BE2C (cell line): ENCODE measurements at regions not wholly inside any gene's neighbourhood (a gene's known extent, or its start where the extent isn't known, plus 50 kb on each side); places are given as distances from the start of the nearest gene placed in this dataset.
"Not testable (repeated sequence)": the region's sequence is repeated elsewhere in the genome, so short reads cannot be mapped to it uniquely, and the experiment has no call there.

Source experiments
- DNase-seq: peaks from one replicate; pipeline ENCODE4 v3.0.0-alpha.2; 2020
- H3K27me3 ChIP-seq: fragments of 250-450 bp; sonication (Bioruptor Pico); 2 replicates; pipeline ENCODE4 v1.5.1; 2020; ENCODE audit warnings: mild to moderate bottlenecking
- H3K36me3 ChIP-seq: fragments of 250-450 bp; sonication (Bioruptor Pico); 2 replicates; pipeline ENCODE4 v1.5.1; 2020; ENCODE audit warnings: mild to moderate bottlenecking
- H3K4me1 ChIP-seq: fragments of 250-450 bp; sonication (Bioruptor Pico); 2 replicates; pipeline ENCODE4 v1.5.1; 2020
- H3K4me3 ChIP-seq: 2 replicates; pipeline ENCODE4 v1.5.1; 2011; ENCODE audit warnings: low read depth, low read length
- H3K9me3 ChIP-seq: fragments of 250-450 bp; sonication (Bioruptor Pico); 2 replicates; pipeline ENCODE4 v1.5.1; 2020
- TF ChIP-seq, protein P1 (sequence below): IDR thresholded peaks from 2 replicates; pipeline ENCODE4 v1.5.1; 2012; ENCODE audit warnings: mild to moderate bottlenecking, low read depth, low read length

DNA sequence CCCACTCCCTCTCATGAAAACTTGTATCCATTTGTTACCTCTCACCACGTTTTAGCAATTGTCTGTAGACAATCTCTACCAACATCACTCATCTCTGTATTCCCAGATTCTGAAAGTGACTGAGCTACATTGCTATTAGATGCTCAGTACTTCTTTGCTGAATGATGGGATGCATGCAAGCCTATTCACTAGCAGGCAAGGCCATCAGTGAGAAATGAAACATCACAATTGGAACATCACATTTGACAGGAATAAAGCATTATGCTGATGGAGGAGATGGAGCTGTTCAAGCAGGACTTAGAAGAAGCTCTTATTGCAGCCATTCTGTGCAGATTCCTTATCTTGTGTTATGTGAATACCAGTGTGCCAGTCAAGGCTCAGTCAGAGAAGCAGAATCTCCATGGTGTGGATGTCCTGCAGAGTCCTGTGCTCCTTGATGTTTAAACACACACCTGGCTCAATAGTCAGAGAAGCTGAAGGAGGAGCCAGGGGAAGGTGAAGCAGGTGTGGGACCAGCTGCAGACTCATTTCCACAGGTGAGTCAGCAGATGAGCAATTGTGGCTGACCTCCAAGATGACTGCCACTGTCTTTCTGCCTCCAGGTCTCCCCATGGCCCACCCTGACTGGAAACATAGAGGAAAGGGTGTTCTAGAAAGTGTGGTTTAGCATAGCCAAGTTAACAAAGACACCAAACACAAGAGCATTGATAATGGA is 965.5 kb downstream of the GRID1 start:
- Histone ChIP-seq H3K27me3 (no peaks in the 10 kb centered on the region), H3K4me1 (no peaks in the 10 kb centered on the region), H3K36me3 (no peaks in the 10 kb centered on the region), H3K9me3 (no peaks in the 10 kb centered on the region), H3K4me3 (no peak overlapping the region)
- DNase-seq, result no peak
- TF ChIP-seq, protein P1, sequence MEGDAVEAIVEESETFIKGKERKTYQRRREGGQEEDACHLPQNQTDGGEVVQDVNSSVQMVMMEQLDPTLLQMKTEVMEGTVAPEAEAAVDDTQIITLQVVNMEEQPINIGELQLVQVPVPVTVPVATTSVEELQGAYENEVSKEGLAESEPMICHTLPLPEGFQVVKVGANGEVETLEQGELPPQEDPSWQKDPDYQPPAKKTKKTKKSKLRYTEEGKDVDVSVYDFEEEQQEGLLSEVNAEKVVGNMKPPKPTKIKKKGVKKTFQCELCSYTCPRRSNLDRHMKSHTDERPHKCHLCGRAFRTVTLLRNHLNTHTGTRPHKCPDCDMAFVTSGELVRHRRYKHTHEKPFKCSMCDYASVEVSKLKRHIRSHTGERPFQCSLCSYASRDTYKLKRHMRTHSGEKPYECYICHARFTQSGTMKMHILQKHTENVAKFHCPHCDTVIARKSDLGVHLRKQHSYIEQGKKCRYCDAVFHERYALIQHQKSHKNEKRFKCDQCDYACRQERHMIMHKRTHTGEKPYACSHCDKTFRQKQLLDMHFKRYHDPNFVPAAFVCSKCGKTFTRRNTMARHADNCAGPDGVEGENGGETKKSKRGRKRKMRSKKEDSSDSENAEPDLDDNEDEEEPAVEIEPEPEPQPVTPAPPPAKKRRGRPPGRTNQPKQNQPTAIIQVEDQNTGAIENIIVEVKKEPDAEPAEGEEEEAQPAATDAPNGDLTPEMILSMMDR, result no peak

GRCh38 chr10:85402541-85402940 is 964.1 kb downstream of the GRID1 start:
- no peaks in the 10 kb centered on the region for H3K27me3 ChIP-seq
- TF ChIP-seq, protein P1, result no peak
- no peaks in the 10 kb centered on the region for H3K4me1 ChIP-seq
- H3K4me3 ChIP-seq, result no peak overlapping the region
- DNase-seq, result no peak
- no peaks in the 10 kb centered on the region for H3K9me3 ChIP-seq
- H3K36me3 ChIP-seq, result no peaks in the 10 kb centered on the region

GRCh38 chr10:85407088-85407487 is 959.5 kb downstream of the GRID1 start:
- Histone ChIP-seq H3K4me1 (no peaks in the 10 kb centered on the region), H3K36me3 (no peaks in the 10 kb centered on the region), H3K9me3 (no peaks in the 10 kb centered on the region), H3K27me3 (no peaks in the 10 kb centered on the region), H3K4me3 (no peak overlapping the region)
- TF ChIP-seq, protein P1, result no peak
- DNase-seq, result no peak

DNA sequence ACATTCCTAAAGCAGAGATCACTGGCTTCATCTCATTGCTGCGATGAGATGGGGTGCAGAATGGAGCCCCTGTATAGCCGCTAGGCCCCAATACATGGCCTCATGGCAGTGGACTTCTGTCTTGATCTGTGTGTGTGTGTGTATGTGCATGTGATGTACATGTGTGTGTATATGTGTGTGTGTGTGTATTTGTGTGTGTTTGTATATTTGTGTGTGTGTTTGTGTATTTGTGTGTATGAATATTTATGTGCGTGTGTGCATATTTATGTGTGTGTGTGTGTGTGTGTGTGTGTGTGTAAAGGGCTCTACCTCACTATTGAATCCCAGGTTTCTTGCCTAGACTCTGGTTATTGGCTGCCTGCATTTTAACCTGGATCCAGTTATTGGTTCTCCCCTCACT is 958.2 kb downstream of the GRID1 start:
- H3K4me3 ChIP-seq, result no peak overlapping the region
- H3K27me3 ChIP-seq, result no peaks in the 10 kb centered on the region
- TF ChIP-seq, protein P1, result no peak
- no peaks in the 10 kb centered on the region for H3K9me3 ChIP-seq
- H3K36me3 ChIP-seq, result no peaks in the 10 kb centered on the region
- DNase-seq, result no peak
- H3K4me1 ChIP-seq, result peaks cover 7% of the 10 kb centered on the region; the same call in 1 of the 2 replicates

GRCh38 chr10:85410586-85410985 is 956.0 kb downstream of the GRID1 start:
- H3K4me3 ChIP-seq, H3K36me3 ChIP-seq, H3K27me3 ChIP-seq, DNase-seq, H3K9me3 ChIP-seq: not testable (repeated sequence)
- H3K4me1 ChIP-seq, result peaks cover 12% of the 10 kb centered on the region; the same call in 1 of the 2 replicates

DNA sequence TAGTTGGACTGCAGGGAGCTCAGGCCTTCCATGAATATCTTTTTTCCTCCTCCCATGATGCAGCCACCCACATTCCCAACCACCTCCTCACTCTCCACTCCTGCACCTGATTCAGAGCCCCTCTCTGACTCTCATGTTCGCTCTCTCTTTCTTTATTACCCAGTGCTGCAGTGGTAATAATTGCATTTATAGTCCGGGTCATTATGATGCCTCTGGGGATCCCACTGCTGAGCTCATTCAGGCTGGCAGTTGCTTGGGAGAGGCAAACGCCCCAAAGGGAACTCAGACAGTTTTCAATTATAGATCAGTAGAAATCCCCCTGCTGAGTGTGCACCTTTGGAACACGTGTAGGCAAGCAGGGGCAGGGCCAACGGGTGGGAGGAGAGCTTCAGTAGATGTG is 953.0 kb downstream of the GRID1 start:
- Histone ChIP-seq H3K4me1 (peaks cover 12% of the 10 kb centered on the region; the same call in 1 of the 2 replicates), H3K36me3 (no peaks in the 10 kb centered on the region), H3K4me3 (no peak overlapping the region), H3K27me3 (no peaks in the 10 kb centered on the region), H3K9me3 (no peaks in the 10 kb centered on the region)
- TF ChIP-seq, protein P1, result no peak
- peak; percentile 19 for DNase-seq
